ENCODE measurements at regions not wholly inside any gene's neighbourhood (a gene's known extent, or its start where the extent isn't known, plus 50 kb on each side); places are given as distances from the start of the nearest gene placed in this dataset.
"Not testable (repeated sequence)": the region's sequence is repeated elsewhere in the genome, so short reads cannot be mapped to it uniquely, and the experiment has no call there.

DNA sequence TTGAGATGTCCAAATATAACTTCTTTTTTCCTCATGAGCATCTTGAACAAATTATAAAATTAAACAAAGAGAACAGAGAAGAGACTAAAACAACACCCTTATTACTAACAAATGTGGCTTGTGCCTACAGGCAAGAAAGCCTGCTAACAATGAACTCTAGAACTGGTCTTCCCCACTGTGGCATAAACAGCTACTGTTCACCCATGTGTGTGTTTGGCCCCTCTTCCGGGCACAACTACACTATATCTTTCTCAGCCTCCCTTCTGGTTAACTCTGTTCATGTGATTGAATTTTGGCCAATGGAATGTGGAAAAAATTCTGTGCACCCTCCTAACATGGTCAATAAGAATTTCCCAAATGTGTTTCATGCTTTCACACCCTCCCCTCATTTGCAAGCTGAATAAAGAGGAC lies 117.0 kb downstream of the KBTBD2 start:
- Histone ChIP-seq H2AFZ (no peak overlapping the region), H3K27ac (no peak overlapping the region), H3K9me2 (replicated peaks; ENCODE audit: insufficient read depth) (no peaks in the 10 kb centered on the region), H3K4me3 (no peak overlapping the region), H3K4me1 (ENCODE audit: insufficient read depth) (no peaks in the 10 kb centered on the region), H3K9me3 (ENCODE audit: low read depth) (no peaks in the 10 kb centered on the region), H3K79me2 (no peaks in the 10 kb centered on the region), H3K4me2 (no peak overlapping the region), H4K20me1 (ENCODE audit: insufficient read depth, poor library complexity, severe bottlenecking) (no peaks in the 10 kb centered on the region), H3K27me3 (no peaks in the 10 kb centered on the region), H3K36me3 (replicated peaks; ENCODE audit: insufficient read depth, low read depth) (no peaks in the 10 kb centered on the region)
- 83% methylated on average over 1 of the region's 1 CpG for WGBS (ENCODE audit: low lambda C conversion rate, missing lambda C conversion rate)
- no peak for TF ChIP-seq EZH2phosphoT487 (IDR thresholded peaks at IDR 0.05; ENCODE audit: low read depth, severe bottlenecking, unreplicated experiment)
- TF ChIP-seq EZH2 (IDR thresholded peaks at IDR 0.05; ENCODE audit: borderline replicate concordance): no peak
- TF ChIP-seq, protein P1, sequence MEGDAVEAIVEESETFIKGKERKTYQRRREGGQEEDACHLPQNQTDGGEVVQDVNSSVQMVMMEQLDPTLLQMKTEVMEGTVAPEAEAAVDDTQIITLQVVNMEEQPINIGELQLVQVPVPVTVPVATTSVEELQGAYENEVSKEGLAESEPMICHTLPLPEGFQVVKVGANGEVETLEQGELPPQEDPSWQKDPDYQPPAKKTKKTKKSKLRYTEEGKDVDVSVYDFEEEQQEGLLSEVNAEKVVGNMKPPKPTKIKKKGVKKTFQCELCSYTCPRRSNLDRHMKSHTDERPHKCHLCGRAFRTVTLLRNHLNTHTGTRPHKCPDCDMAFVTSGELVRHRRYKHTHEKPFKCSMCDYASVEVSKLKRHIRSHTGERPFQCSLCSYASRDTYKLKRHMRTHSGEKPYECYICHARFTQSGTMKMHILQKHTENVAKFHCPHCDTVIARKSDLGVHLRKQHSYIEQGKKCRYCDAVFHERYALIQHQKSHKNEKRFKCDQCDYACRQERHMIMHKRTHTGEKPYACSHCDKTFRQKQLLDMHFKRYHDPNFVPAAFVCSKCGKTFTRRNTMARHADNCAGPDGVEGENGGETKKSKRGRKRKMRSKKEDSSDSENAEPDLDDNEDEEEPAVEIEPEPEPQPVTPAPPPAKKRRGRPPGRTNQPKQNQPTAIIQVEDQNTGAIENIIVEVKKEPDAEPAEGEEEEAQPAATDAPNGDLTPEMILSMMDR (IDR thresholded peaks at IDR 0.05; ENCODE audit: poor library complexity): no peak
- DNase-seq (ENCODE audit: low spot score): no peak

DNA sequence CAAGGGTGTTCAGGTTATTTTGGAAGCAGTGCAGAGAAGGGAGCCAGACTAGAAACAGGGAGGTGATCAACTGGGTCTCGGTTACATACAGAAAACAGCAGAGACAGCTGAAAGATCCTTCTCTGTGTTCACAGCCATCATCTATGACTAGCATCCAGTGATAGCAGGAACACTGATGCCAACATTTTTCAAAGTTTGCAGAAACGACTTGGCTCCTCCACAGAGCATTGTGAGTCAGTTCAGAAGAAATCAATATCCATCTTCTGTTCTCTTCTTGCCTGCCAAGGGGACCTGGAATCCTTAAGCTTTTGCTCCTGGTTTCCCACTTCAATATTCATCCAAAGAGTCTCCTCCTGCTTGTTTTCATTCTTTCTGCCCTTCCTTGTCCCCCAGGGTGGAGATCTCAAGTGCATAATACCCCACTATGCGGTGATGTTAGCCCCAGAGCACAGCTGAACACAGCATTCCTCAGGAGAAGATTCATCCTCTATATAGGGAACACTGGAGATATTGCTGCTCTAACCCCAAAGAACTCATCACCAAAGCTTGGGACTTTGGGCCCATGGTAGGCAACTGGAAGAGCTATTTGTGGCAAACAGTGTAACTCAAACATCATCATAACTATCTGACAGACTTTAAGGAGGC lies 122.6 kb downstream of the KBTBD2 start:
- H3K4me2 ChIP-seq; H3K4me3 ChIP-seq; DNase-seq (ENCODE audit: low spot score); H3K27ac ChIP-seq; H3K9me3 ChIP-seq (ENCODE audit: low read depth); H3K27me3 ChIP-seq; H3K9me2 ChIP-seq (replicated peaks; ENCODE audit: insufficient read depth); H4K20me1 ChIP-seq (ENCODE audit: insufficient read depth, poor library complexity, severe bottlenecking); H3K79me2 ChIP-seq; H2AFZ ChIP-seq; H3K36me3 ChIP-seq (replicated peaks; ENCODE audit: insufficient read depth, low read depth); H3K4me1 ChIP-seq (ENCODE audit: insufficient read depth): not testable (repeated sequence)
- WGBS (ENCODE audit: low lambda C conversion rate, missing lambda C conversion rate): 92% methylated on average over 3 of the region's 3 CpGs

DNA sequence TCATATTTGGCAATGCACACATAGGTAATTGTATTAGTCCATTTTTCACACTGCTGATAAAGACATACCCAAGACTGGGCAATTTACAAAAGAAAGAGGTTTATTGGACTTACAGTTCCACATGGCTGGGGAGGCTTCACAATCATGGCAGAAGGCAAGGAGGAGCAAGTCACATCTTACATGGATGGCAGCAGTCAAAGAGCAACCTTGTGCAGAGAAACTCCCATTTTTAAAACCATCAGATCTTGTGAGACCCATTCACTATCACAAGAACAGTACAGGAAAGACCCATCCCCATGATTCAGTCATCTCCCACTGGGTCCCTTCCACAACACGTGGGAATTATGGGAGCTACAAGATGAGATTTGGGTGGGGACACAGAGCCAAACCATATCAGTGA lies 123.2 kb downstream of the KBTBD2 start:
- not testable (repeated sequence) for H3K4me3 ChIP-seq; H3K27ac ChIP-seq; DNase-seq (ENCODE audit: low spot score); H3K9me2 ChIP-seq (replicated peaks; ENCODE audit: insufficient read depth); H3K9me3 ChIP-seq (ENCODE audit: low read depth); H3K4me2 ChIP-seq; H3K79me2 ChIP-seq; H2AFZ ChIP-seq; H3K4me1 ChIP-seq (ENCODE audit: insufficient read depth); H4K20me1 ChIP-seq (ENCODE audit: insufficient read depth, poor library complexity, severe bottlenecking); H3K27me3 ChIP-seq; H3K36me3 ChIP-seq (replicated peaks; ENCODE audit: insufficient read depth, low read depth)
- 95% methylated on average over 1 of the region's 1 CpG for WGBS (ENCODE audit: low lambda C conversion rate, missing lambda C conversion rate)

DNA sequence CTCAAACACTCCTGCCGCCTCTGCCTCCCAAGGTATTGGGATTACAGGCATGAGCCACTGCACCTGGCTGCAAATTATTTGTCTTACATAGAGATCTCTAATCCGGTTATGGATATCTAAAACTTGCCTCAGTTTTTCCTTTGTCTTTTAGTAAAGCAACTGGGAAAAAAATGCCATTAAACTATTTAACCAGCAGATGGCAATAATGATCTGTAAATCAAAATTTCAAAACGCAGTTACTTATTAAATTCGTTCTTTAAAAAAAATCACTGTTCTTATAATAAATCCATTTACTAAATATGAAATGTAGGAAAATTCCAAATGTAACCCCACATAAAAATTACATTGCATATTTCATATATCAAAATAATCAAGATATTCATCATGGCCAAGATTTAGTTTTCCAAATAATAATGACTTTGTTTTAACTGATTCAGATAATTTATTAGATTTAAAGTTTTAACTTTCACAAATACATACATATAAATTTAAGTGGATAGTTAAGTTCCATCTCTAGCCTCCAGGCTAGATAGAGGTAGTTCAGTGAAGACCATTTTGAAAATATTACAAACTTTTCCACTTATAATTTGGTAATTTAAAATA lies 125.8 kb downstream of the KBTBD2 start:
- not testable (repeated sequence) for H3K4me1 ChIP-seq (ENCODE audit: insufficient read depth); H3K79me2 ChIP-seq; H3K36me3 ChIP-seq (replicated peaks; ENCODE audit: insufficient read depth, low read depth); H2AFZ ChIP-seq; H3K4me2 ChIP-seq; H3K27ac ChIP-seq; H3K4me3 ChIP-seq; H3K9me2 ChIP-seq (replicated peaks; ENCODE audit: insufficient read depth); H3K9me3 ChIP-seq (ENCODE audit: low read depth); H4K20me1 ChIP-seq (ENCODE audit: insufficient read depth, poor library complexity, severe bottlenecking); DNase-seq (ENCODE audit: low spot score)
- 34% methylated on average over 4 of the region's 4 CpGs for WGBS (ENCODE audit: low lambda C conversion rate, missing lambda C conversion rate)
- TF ChIP-seq, protein P1 (IDR thresholded peaks at IDR 0.05; ENCODE audit: poor library complexity): peak; percentile 67
- peaks cover 29% of the 10 kb centered on the region for H3K27me3 ChIP-seq

Data from hepatocyte (in vitro differentiated cells).